Mucosa of descending colon (tissue), 3 donors: ENCODE measurements at regions not wholly inside any gene's neighbourhood (a gene's known extent, or its start where the extent isn't known, plus 50 kb on each side); places are given as distances from the start of the nearest gene placed in this dataset.
A peak's percentile ranks its signal among the peaks of the same experiment; 100 is the strongest.
"Not testable (repeated sequence)": the region's sequence is repeated elsewhere in the genome, so short reads cannot be mapped to it uniquely, and the experiment has no call there.

ENCODE experiments used
- ATAC-seq: fragments of 200-7000 bp; cut with Tn5 transposase; one replicate; pipeline ENCODE4 v1.9.1; 2020; ENCODE audit warnings: mild to moderate bottlenecking, moderate library complexity
- DNase-seq, 3 donors: peaks; one replicate each; pipeline ENCODE4 v3.0.0-alpha.2; 2020
- H3K36me3 ChIP-seq: fragments of 200-600 bp; one replicate; pipeline ENCODE4 v1.8.0; 2021; ENCODE audit warnings: low read depth, mild to moderate bottlenecking
- H3K4me1 ChIP-seq: fragments of 200-600 bp; one replicate; pipeline ENCODE4 v1.8.0; 2021; ENCODE audit warnings: low read depth, mild to moderate bottlenecking
- H3K4me3 ChIP-seq: fragments of 200-600 bp; one replicate; pipeline ENCODE4 v1.8.0; 2021; ENCODE audit warnings: mild to moderate bottlenecking
- H3K9me3 ChIP-seq: fragments of 200-600 bp; one replicate; pipeline ENCODE4 v1.8.0; 2021; ENCODE audit warnings: mild to moderate bottlenecking
- CTCF ChIP-seq: fragments of 200-600 bp; IDR thresholded peaks from one replicate; pipeline ENCODE4 v1.8.0; 2022; ENCODE audit warnings: antibody characterized with exemption, mild to moderate bottlenecking
- intact Hi-C, 2 donors: fragments of 100-400 bp; cut with DNase I in 1 of 2; cut with micrococcal nuclease in 1 of 2; formaldehyde crosslinking; loops; one replicate each; pipeline versions ENCODE4 v1.11.0 to v1.11.1; 2022; cut with DNase I, micrococcal nuclease
- donor health status: DM: no; HTN: no; CAD: no; lungs with moderate emphysema.
- donor health status: DM: no; HTN: no; CAD: no.
- donor health status: DM: no; HTN: yes; CAD: no.

GRCh38 chr2:87325042-87325910 is 303.6 kb upstream of the PLGLB1 start:
- H3K36me3 ChIP-seq, DNase-seq, H3K4me3 ChIP-seq, intact Hi-C loops, H3K4me1 ChIP-seq, H3K9me3 ChIP-seq: not testable (repeated sequence)
- ATAC-seq, result peak; percentile 26

GRCh38 chr2:87325911-87326294 is 304.3 kb upstream of the PLGLB1 start:
- ATAC-seq, H3K4me3 ChIP-seq, DNase-seq, intact Hi-C loops, H3K36me3 ChIP-seq, H3K9me3 ChIP-seq, H3K4me1 ChIP-seq: not testable (repeated sequence)

GRCh38 chr2:87326754-87327153 is 305.1 kb upstream of the PLGLB1 start:
- DNase-seq, intact Hi-C loops, H3K4me3 ChIP-seq, H3K4me1 ChIP-seq, H3K36me3 ChIP-seq, H3K9me3 ChIP-seq, ATAC-seq: not testable (repeated sequence)

GRCh38 chr2:87327648-87328371 is 306.2 kb upstream of the PLGLB1 start:
- H3K4me3 ChIP-seq, H3K9me3 ChIP-seq, DNase-seq, H3K4me1 ChIP-seq, ATAC-seq, H3K36me3 ChIP-seq, intact Hi-C loops: not testable (repeated sequence)

GRCh38 chr2:87329529-87329928 is 307.9 kb upstream of the PLGLB1 start:
- ATAC-seq, intact Hi-C loops: not testable (repeated sequence)

GRCh38 chr2:87330486-87330885 is 308.8 kb upstream of the PLGLB1 start:
- H3K9me3 ChIP-seq, intact Hi-C loops: not testable (repeated sequence)

More at GRCh38 chr2:87329529-87329928, 307.9 kb upstream of the PLGLB1 start:
- H3K4me3 ChIP-seq, DNase-seq, H3K36me3 ChIP-seq, H3K9me3 ChIP-seq, H3K4me1 ChIP-seq: not testable (repeated sequence)

GRCh38 chr2:87331940-87332583 is 310.4 kb upstream of the PLGLB1 start:
- ATAC-seq, H3K4me1 ChIP-seq, intact Hi-C loops, DNase-seq, H3K4me3 ChIP-seq, H3K36me3 ChIP-seq, H3K9me3 ChIP-seq: not testable (repeated sequence)

More at GRCh38 chr2:87330486-87330885, 308.8 kb upstream of the PLGLB1 start:
- not testable (repeated sequence) for H3K36me3 ChIP-seq, H3K4me3 ChIP-seq, H3K4me1 ChIP-seq, DNase-seq, ATAC-seq

GRCh38 chr2:87334888-87335287 is 313.2 kb upstream of the PLGLB1 start:
- H3K36me3 ChIP-seq, DNase-seq, H3K4me1 ChIP-seq, H3K4me3 ChIP-seq, H3K9me3 ChIP-seq, intact Hi-C loops, ATAC-seq: not testable (repeated sequence)

GRCh38 chr2:87338998-87339397 is 317.4 kb upstream of the PLGLB1 start:
- H3K36me3 ChIP-seq, H3K4me1 ChIP-seq, DNase-seq, H3K4me3 ChIP-seq, intact Hi-C loops, H3K9me3 ChIP-seq: not testable (repeated sequence)
- peak; percentile 59 for ATAC-seq

- H3K36me3 ChIP-seq, ATAC-seq, intact Hi-C loops, H3K4me1 ChIP-seq, H3K4me3 ChIP-seq, H3K9me3 ChIP-seq: not testable (repeated sequence)
- peak; percentile 54 to 81 (median 71) for DNase-seq
- peak; percentile 41 for TF ChIP-seq CTCF
Observed at GRCh38 chr2:87341601-87342014, 320.0 kb upstream of the PLGLB1 start.

- H3K9me3 ChIP-seq, intact Hi-C loops, H3K36me3 ChIP-seq, H3K4me1 ChIP-seq, ATAC-seq, H3K4me3 ChIP-seq, DNase-seq: not testable (repeated sequence)
Observed at GRCh38 chr2:87342175-87342574, 320.5 kb upstream of the PLGLB1 start.

GRCh38 chr2:87343347-87343746 is 321.7 kb upstream of the PLGLB1 start:
- ATAC-seq, intact Hi-C loops, H3K36me3 ChIP-seq, H3K4me3 ChIP-seq, H3K4me1 ChIP-seq, H3K9me3 ChIP-seq, DNase-seq: not testable (repeated sequence)

- H3K4me3 ChIP-seq, intact Hi-C loops, H3K4me1 ChIP-seq, H3K9me3 ChIP-seq, DNase-seq, H3K36me3 ChIP-seq, ATAC-seq: not testable (repeated sequence)
Observed at GRCh38 chr2:87345283-87345682, 323.6 kb upstream of the PLGLB1 start.
